GM12873 (cell line): ENCODE measurements at regions not wholly inside any gene's neighbourhood (a gene's known extent, or its start where the extent isn't known, plus 50 kb on each side); places are given as distances from the start of the nearest gene placed in this dataset.

Experiments
- TF ChIP-seq, protein P1 (sequence below): IDR thresholded peaks from 2 replicates; pipeline ENCODE4 v1.5.1; 2012; ENCODE audit warnings: low read depth, mild to moderate bottlenecking, moderate library complexity, low read length, control low read depth; ENCODE audit not compliant: insufficient read depth; ENCODE audit errors: missing control alignments

- TF ChIP-seq, protein P1, sequence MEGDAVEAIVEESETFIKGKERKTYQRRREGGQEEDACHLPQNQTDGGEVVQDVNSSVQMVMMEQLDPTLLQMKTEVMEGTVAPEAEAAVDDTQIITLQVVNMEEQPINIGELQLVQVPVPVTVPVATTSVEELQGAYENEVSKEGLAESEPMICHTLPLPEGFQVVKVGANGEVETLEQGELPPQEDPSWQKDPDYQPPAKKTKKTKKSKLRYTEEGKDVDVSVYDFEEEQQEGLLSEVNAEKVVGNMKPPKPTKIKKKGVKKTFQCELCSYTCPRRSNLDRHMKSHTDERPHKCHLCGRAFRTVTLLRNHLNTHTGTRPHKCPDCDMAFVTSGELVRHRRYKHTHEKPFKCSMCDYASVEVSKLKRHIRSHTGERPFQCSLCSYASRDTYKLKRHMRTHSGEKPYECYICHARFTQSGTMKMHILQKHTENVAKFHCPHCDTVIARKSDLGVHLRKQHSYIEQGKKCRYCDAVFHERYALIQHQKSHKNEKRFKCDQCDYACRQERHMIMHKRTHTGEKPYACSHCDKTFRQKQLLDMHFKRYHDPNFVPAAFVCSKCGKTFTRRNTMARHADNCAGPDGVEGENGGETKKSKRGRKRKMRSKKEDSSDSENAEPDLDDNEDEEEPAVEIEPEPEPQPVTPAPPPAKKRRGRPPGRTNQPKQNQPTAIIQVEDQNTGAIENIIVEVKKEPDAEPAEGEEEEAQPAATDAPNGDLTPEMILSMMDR: no peak
These were observed 150.1 kb upstream of the CTAGE1 start for GRCh38 chr18:22567794-22568193.

- TF ChIP-seq, protein P1: no peak
These were observed 152.8 kb upstream of the CTAGE1 start for GRCh38 chr18:22570492-22570891.

- TF ChIP-seq, protein P1: no peak
These were observed 154.6 kb upstream of the CTAGE1 start for GRCh38 chr18:22572341-22572740.

DNA sequence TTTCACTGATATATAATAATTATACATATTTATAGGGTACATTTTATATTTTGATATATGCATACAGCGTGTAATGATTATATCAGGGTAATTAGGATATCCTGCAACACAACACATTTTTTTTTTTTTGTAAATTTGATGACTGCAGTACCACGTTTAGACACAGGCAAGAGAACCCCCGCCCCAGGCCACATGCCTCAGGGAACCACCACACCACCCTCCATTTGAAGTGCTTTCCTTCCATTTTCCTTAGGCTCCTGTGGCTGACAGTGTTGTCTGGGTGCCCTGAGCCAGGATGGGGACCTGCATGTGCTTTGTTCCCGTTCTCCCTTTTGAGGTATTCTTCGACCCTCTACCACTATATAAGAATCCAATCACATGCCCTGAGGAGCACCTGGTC, 161.6 kb upstream of the CTAGE1 start:
- TF ChIP-seq, protein P1: no peak

DNA sequence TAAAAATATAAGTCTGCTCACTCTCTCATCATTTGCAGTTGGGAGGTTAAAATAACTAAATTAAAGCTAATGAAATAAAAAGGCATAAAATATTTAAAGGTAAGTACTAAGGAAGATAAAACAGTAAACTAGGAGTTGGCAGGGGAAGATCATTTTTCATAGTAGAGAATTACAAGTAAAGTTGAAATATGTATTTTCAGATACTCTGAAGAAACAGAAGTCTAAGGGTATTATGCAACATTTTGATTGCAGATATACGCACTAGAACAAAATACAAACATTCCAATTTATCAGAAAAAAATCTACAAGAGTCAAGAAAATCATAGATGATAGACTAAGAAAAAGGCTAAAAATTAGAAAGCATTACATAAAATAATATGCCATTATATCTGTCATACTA, 167.6 kb upstream of the CTAGE1 start:
- TF ChIP-seq, protein P1: no peak

DNA sequence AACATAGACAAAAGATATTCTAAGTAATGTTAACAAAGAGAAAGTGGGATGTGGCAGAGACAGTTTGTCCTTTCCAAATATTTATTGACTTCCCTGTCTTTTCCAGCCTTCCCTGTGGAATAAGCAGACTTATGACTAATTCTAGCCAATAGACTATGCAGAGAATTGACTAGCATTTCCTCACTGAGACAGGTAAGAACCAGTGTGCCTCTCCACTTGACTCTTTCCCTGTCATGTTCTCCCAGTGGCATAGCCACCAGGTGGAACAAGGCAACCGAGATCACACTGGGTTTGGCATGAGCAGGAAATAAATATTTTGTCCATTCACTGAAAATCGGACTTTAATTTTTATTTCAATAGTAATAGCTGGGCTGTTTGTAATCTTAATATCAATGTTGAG, 168.1 kb upstream of the CTAGE1 start:
- TF ChIP-seq, protein P1: no peak

GRCh38 chr18:22591222-22591621, 173.5 kb upstream of the CTAGE1 start:
- TF ChIP-seq, protein P1: no peak
